IPS DF 6.9 (cell line): ENCODE measurements at regions not wholly inside any gene's neighbourhood (a gene's known extent, or its start where the extent isn't known, plus 50 kb on each side); places are given as distances from the start of the nearest gene placed in this dataset.
"Not testable (repeated sequence)": the region's sequence is repeated elsewhere in the genome, so short reads cannot be mapped to it uniquely, and the experiment has no call there.

Experiments
- DNase-seq: peaks from one replicate; pipeline ENCODE4 v3.0.0-alpha.2; 2013; ENCODE audit warnings: low read depth, low spot score
- H3K27ac ChIP-seq: one replicate; pipeline ENCODE4 v1.5.1; 2013; ENCODE audit warnings: low read length, control low read depth
- H3K27me3 ChIP-seq: 2 replicates; pipeline ENCODE4 v1.6.1; 2013; ENCODE audit warnings: mild to moderate bottlenecking, low read length; ENCODE audit not compliant: control insufficient read depth, insufficient read depth
- H3K36me3 ChIP-seq: 2 replicates; pipeline ENCODE4 v1.6.1; 2013; ENCODE audit warnings: low read length; ENCODE audit not compliant: control insufficient read depth, insufficient read depth
- H3K4me1 ChIP-seq: 2 replicates; pipeline ENCODE4 v1.6.1; 2013; ENCODE audit warnings: low read length; ENCODE audit not compliant: control insufficient read depth, insufficient read depth
- H3K4me3 ChIP-seq: 2 replicates; pipeline ENCODE4 v1.5.1; 2013; ENCODE audit warnings: mild to moderate bottlenecking, low read length
- H3K9me3 ChIP-seq: 2 replicates; pipeline ENCODE4 v1.6.1; 2013; ENCODE audit warnings: low read length, inconsistent platforms; ENCODE audit not compliant: control insufficient read depth, insufficient read depth
- WGBS: extraction: QIAGEN DNeasy Blood & Tissue Kit; methylation state at CpG from one replicate; pipeline ENCODE4 v1.1.7; 2013; ENCODE audit warnings: mixed read lengths, missing lambda C conversion rate; ENCODE audit not compliant: insufficient read length, insufficient coverage; 5-methylcytosine and 5-hydroxymethylcytosine counted together

GRCh38 chr7:34227525-34227924, 322.2 kb downstream of the BMPER start:
- Histone ChIP-seq H3K4me1 (peaks cover 3% of the 10 kb centered on the region; the same call in 1 of the 2 replicates), H3K27ac (no peak overlapping the region), H3K4me3 (no peak overlapping the region), H3K36me3 (no peaks in the 10 kb centered on the region), H3K27me3 (no peaks in the 10 kb centered on the region), H3K9me3 (no peaks in the 10 kb centered on the region)
- no peak for DNase-seq
- no CpG with 5 or more reads among the region's 3 CpGs for WGBS

GRCh38 chr7:34235101-34235500, 329.8 kb downstream of the BMPER start:
- H3K4me3 ChIP-seq, H3K27ac ChIP-seq, H3K9me3 ChIP-seq, H3K36me3 ChIP-seq, H3K27me3 ChIP-seq, H3K4me1 ChIP-seq, DNase-seq: not testable (repeated sequence)
- no CpG with 5 or more reads among the region's 5 CpGs for WGBS

GRCh38 chr7:34236057-34236456, 330.7 kb downstream of the BMPER start:
- H3K27me3 ChIP-seq: no peaks in the 10 kb centered on the region
- DNase-seq: no peak
- no peaks in the 10 kb centered on the region for H3K9me3 ChIP-seq
- H3K4me1 ChIP-seq: no peaks in the 10 kb centered on the region
- no peak overlapping the region for H3K27ac ChIP-seq
- H3K4me3 ChIP-seq: no peak overlapping the region
- no CpG with 5 or more reads among the region's 2 CpGs for WGBS
- no peaks in the 10 kb centered on the region for H3K36me3 ChIP-seq

GRCh38 chr7:34236839-34237492, 331.6 kb downstream of the BMPER start:
- DNase-seq: no peak
- Histone ChIP-seq H3K9me3 (no peaks in the 10 kb centered on the region), H3K27me3 (no peaks in the 10 kb centered on the region), H3K4me3 (no peak overlapping the region), H3K36me3 (no peaks in the 10 kb centered on the region), H3K27ac (no peak overlapping the region), H3K4me1 (no peaks in the 10 kb centered on the region)
- no CpG with 5 or more reads among the region's 2 CpGs for WGBS

- Histone ChIP-seq H3K9me3 (no peaks in the 10 kb centered on the region), H3K36me3 (no peaks in the 10 kb centered on the region), H3K4me1 (no peaks in the 10 kb centered on the region), H3K4me3 (no peak overlapping the region), H3K27ac (no peak overlapping the region), H3K27me3 (no peaks in the 10 kb centered on the region)
- no CpG with 5 or more reads among the region's 1 CpG for whole genome bisulfite sequencing
- no peak for DNase-seq
Measured at GRCh38 chr7:34237493-34237849, 332.1 kb downstream of the BMPER start.

- DNase-seq: no peak
- no CpG with 5 or more reads among the region's 4 CpGs for WGBS
- no peak overlapping the region for H3K27ac ChIP-seq
- H3K4me3 ChIP-seq: no peak overlapping the region
- H3K36me3 ChIP-seq: no peaks in the 10 kb centered on the region
- H3K4me1 ChIP-seq: no peaks in the 10 kb centered on the region
- no peaks in the 10 kb centered on the region for H3K27me3 ChIP-seq
- no peaks in the 10 kb centered on the region for H3K9me3 ChIP-seq
Measured at GRCh38 chr7:34240417-34240816, 335.1 kb downstream of the BMPER start.

- Histone ChIP-seq H3K36me3 (no peaks in the 10 kb centered on the region), H3K27me3 (no peaks in the 10 kb centered on the region), H3K27ac (no peak overlapping the region), H3K9me3 (no peaks in the 10 kb centered on the region), H3K4me1 (no peaks in the 10 kb centered on the region), H3K4me3 (no peak overlapping the region)
- WGBS: no CpG with 5 or more reads among the region's 1 CpG
- no peak for DNase-seq
Measured at GRCh38 chr7:34242391-34242790, 337.1 kb downstream of the BMPER start.

GRCh38 chr7:34245246-34245645, 339.9 kb downstream of the BMPER start:
- no peak for DNase-seq
- H3K4me3 ChIP-seq: no peak overlapping the region
- no peaks in the 10 kb centered on the region for H3K9me3 ChIP-seq
- WGBS: no CpG with 5 or more reads among the region's 4 CpGs
- no peaks in the 10 kb centered on the region for H3K36me3 ChIP-seq
- H3K4me1 ChIP-seq: no peaks in the 10 kb centered on the region
- H3K27me3 ChIP-seq: no peaks in the 10 kb centered on the region
- H3K27ac ChIP-seq: no peak overlapping the region

GRCh38 chr7:34247468-34247867, 342.1 kb downstream of the BMPER start:
- H3K4me3 ChIP-seq: no peak overlapping the region
- H3K4me1 ChIP-seq: no peaks in the 10 kb centered on the region
- H3K27me3 ChIP-seq: no peaks in the 10 kb centered on the region
- DNase-seq: no peak
- no peaks in the 10 kb centered on the region for H3K36me3 ChIP-seq
- H3K9me3 ChIP-seq: no peaks in the 10 kb centered on the region
- no peak overlapping the region for H3K27ac ChIP-seq
- no CpG with 5 or more reads among the region's 1 CpG for WGBS

GRCh38 chr7:34249192-34249591, 343.9 kb downstream of the BMPER start:
- Histone ChIP-seq H3K27me3 (no peaks in the 10 kb centered on the region), H3K9me3 (no peaks in the 10 kb centered on the region), H3K4me1 (no peaks in the 10 kb centered on the region), H3K36me3 (no peaks in the 10 kb centered on the region), H3K4me3 (no peak overlapping the region), H3K27ac (no peak overlapping the region)
- WGBS: no CpG with 5 or more reads among the region's 2 CpGs
- no peak for DNase-seq

- no peak overlapping the region for H3K4me3 ChIP-seq
- no peaks in the 10 kb centered on the region for H3K27me3 ChIP-seq
- no peak overlapping the region for H3K27ac ChIP-seq
- DNase-seq: no peak
- no peaks in the 10 kb centered on the region for H3K36me3 ChIP-seq
- no peaks in the 10 kb centered on the region for H3K9me3 ChIP-seq
- H3K4me1 ChIP-seq: no peaks in the 10 kb centered on the region
Measured at GRCh38 chr7:34260279-34260678, 354.9 kb downstream of the BMPER start.
